SU-DHL-6 (cell line): ENCODE measurements at regions not wholly inside any gene's neighbourhood (a gene's known extent, or its start where the extent isn't known, plus 50 kb on each side); places are given as distances from the start of the nearest gene placed in this dataset.

Experiments
- H2AFZ ChIP-seq: fragments of 200-600 bp; sonication (generic); 2 replicates; pipeline ENCODE4 v1.6.1; 2014; ENCODE audit warnings: low read depth, mild to moderate bottlenecking, moderate library complexity, mixed read lengths, antibody characterized with exemption, low read length; ENCODE audit not compliant: severe bottlenecking
- H3F3A ChIP-seq: fragments of 200-600 bp; shearing (Covaris generic); 2 replicates; pipeline ENCODE4 v1.6.0; 2016; ENCODE audit warnings: antibody characterized with exemption, mild to moderate bottlenecking; ENCODE audit not compliant: insufficient read depth
- H3K27ac ChIP-seq: fragments of 200-600 bp; sonication (generic); 2 replicates; pipeline ENCODE4 v1.5.1; 2016; ENCODE audit warnings: low read depth, mild to moderate bottlenecking, low read length, moderate library complexity, mixed read lengths
- H3K27me3 ChIP-seq: fragments of 200-600 bp; sonication (generic), shearing (Covaris generic); 2 replicates; pipeline ENCODE4 v1.6.0; 2014; ENCODE audit warnings: mild to moderate bottlenecking, low read length
- H3K36me3 ChIP-seq: fragments of 200-600 bp; sonication (generic); 2 replicates; pipeline ENCODE4 v1.6.1; 2014; ENCODE audit warnings: mild to moderate bottlenecking, low read length, mixed read lengths
- H3K4me2 ChIP-seq: fragments of 300-600, 200-600 bp; shearing (Covaris generic), sonication (generic); 2 replicates; pipeline ENCODE4 v1.6.0; 2014; ENCODE audit warnings: low read length, low read depth, mild to moderate bottlenecking; ENCODE audit not compliant: poor library complexity, severe bottlenecking
- H3K4me3 ChIP-seq: fragments of 200-600 bp; sonication (generic); 2 replicates; pipeline ENCODE4 v1.5.1; 2014; ENCODE audit warnings: antibody characterized with exemption, low read length, mild to moderate bottlenecking, mixed read lengths; ENCODE audit not compliant: insufficient read depth, poor library complexity, severe bottlenecking
- H3K79me2 ChIP-seq: fragments of 200-600 bp; sonication (generic); 2 replicates; pipeline ENCODE4 v1.6.1; 2014; ENCODE audit warnings: mild to moderate bottlenecking, low read length, moderate library complexity; ENCODE audit not compliant: insufficient read depth
- H3K9ac ChIP-seq: fragments of 200-600 bp; sonication (generic); 2 replicates; pipeline ENCODE4 v1.7.0; 2014; ENCODE audit warnings: mild to moderate bottlenecking, low read length
- H3K9me2 ChIP-seq: fragments of 200-600 bp; sonication (generic); replicated peaks from 2 replicates; pipeline ENCODE4 v1.6.1; 2014; ENCODE audit warnings: low read length; ENCODE audit not compliant: insufficient read depth
- H3K9me3 ChIP-seq: fragments of 200-600 bp; sonication (generic); 2 replicates; pipeline ENCODE4 v1.6.1; 2014; ENCODE audit warnings: low read length, mixed read lengths; ENCODE audit not compliant: insufficient read depth
- H4K20me1 ChIP-seq: fragments of 200-600 bp; sonication (generic); 2 replicates; pipeline ENCODE4 v1.6.1; 2014; ENCODE audit warnings: low read depth, mild to moderate bottlenecking, antibody characterized with exemption, low read length, moderate library complexity, mixed read lengths
- EZH2phosphoT487 ChIP-seq: fragments of 200-600 bp; sonication (generic), shearing (Covaris generic); conservative IDR thresholded peaks from 2 replicates; pipeline ENCODE4 v1.6.1; 2018; ENCODE audit warnings: mild to moderate bottlenecking, antibody characterized with exemption, low read length, moderate library complexity, mixed read lengths
- TF ChIP-seq, protein P1 (sequence below): fragments of 200-600 bp; sonication (generic); IDR thresholded peaks from one replicate; pipeline ENCODE4 v1.5.1; 2017; ENCODE audit warnings: antibody characterized with exemption, mild to moderate bottlenecking, low read length, moderate library complexity; ENCODE audit not compliant: insufficient read depth, poor library complexity, severe bottlenecking

DNA sequence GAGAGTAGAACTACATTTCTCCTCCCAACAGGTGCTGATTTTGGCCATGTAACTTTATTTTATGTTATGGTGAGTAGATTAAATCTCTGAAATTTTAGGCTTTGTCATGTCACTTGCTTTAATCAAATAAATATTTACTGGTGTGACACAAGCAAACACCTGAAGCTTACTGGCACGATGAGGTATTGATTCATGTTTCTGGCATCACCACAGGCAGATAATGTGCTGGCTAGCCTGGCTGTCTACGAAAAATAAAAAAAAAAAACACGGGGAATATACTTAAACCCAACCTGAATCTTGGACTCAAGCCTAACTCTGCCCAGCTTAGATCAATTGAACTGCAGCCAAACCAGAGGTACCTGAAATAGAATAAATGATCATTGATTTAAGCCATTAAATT lies 65.6 kb upstream of the CADM2 start:
- Histone ChIP-seq H3K9me2 (no peaks in the 10 kb centered on the region; the same call in 1 of the 2 replicates), H3K9me3 (peaks cover 5% of the 10 kb centered on the region; the same call in 1 of the 2 replicates), H3K79me2 (no peaks in the 10 kb centered on the region), H3K4me3 (no peak overlapping the region), H3K27me3 (no peaks in the 10 kb centered on the region), H3F3A (no peaks in the 10 kb centered on the region), H3K36me3 (no peaks in the 10 kb centered on the region), H2AFZ (peak overlapping the region; percentile 69), H3K9ac (no peak overlapping the region), H4K20me1 (no peaks in the 10 kb centered on the region), H3K4me2 (no peak overlapping the region), H3K27ac (no peak overlapping the region)
- no peak for TF ChIP-seq EZH2phosphoT487
- TF ChIP-seq, protein P1, sequence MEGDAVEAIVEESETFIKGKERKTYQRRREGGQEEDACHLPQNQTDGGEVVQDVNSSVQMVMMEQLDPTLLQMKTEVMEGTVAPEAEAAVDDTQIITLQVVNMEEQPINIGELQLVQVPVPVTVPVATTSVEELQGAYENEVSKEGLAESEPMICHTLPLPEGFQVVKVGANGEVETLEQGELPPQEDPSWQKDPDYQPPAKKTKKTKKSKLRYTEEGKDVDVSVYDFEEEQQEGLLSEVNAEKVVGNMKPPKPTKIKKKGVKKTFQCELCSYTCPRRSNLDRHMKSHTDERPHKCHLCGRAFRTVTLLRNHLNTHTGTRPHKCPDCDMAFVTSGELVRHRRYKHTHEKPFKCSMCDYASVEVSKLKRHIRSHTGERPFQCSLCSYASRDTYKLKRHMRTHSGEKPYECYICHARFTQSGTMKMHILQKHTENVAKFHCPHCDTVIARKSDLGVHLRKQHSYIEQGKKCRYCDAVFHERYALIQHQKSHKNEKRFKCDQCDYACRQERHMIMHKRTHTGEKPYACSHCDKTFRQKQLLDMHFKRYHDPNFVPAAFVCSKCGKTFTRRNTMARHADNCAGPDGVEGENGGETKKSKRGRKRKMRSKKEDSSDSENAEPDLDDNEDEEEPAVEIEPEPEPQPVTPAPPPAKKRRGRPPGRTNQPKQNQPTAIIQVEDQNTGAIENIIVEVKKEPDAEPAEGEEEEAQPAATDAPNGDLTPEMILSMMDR = no peak

DNA sequence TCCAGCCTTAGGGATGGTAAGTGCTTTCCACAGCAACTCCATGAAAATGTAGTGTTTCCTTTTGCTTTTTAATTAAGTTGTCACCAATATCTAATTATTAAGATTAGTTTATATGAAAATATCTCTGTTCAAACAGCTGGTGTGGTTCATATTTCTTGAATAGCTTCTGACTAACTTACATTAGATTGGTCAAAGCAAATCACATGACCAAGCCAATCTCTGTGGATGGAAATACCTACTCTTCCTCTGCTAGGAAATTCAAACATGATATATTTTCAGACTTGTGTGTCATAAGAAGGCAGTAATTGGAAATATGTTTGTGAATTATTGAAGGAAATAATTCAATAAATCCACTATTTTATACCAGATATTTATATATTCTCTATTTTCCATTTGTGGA lies 54.6 kb upstream of the CADM2 start:
- TF ChIP-seq EZH2phosphoT487 = no peak
- TF ChIP-seq, protein P1 = no peak
- Histone ChIP-seq H3K9me3 (no peaks in the 10 kb centered on the region), H3K9me2 (no peaks in the 10 kb centered on the region), H3K4me3 (no peak overlapping the region), H3F3A (no peaks in the 10 kb centered on the region), H2AFZ (peak overlapping the region; percentile 35), H3K27ac (no peak overlapping the region), H3K79me2 (no peaks in the 10 kb centered on the region), H3K36me3 (no peaks in the 10 kb centered on the region), H3K9ac (no peak overlapping the region), H4K20me1 (no peaks in the 10 kb centered on the region), H3K4me2 (no peak overlapping the region), H3K27me3 (no peaks in the 10 kb centered on the region)

DNA sequence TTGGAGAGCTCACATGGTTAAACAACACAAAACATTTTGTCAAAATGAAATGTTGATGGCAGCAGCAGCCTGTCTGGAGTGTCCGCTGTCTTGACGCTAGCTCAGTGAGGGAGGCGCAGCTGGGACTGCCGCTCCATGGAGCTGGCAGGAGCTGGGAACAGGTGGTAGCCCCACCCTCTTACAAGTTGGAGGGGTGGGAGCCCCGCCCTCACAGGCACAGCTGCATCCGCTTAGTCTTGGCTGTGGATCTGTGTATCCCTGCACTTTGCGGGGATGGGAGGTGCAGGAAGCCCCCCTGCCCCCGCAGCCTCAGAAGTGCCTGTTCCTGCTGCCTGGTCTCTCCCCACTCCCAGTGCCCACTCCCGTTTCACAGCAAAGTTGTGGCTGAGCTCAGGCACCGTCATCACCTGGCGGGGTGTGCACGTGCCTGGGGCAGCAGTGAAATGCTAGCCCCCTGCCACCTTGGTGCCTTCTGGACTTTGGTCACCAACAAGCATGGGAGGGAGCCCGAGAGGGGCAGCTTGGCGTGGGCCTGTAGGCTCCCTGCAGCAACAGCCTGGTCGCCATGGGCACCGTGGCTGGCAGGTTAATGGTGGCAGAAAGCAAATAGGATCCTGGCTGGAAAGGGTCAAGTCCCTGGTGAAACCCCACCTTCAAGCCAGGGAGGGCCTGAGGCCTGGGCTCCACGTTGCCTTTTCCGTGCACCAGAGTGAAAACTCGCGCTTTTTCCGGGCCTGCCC lies 53.8 kb upstream of the CADM2 start:
- Histone ChIP-seq H2AFZ (no peak overlapping the region), H3K9me3 (no peaks in the 10 kb centered on the region), H3K9ac (no peak overlapping the region), H3F3A (no peaks in the 10 kb centered on the region), H3K27ac (no peak overlapping the region), H3K9me2 (no peaks in the 10 kb centered on the region), H4K20me1 (no peaks in the 10 kb centered on the region), H3K27me3 (no peaks in the 10 kb centered on the region), H3K4me3 (no peak overlapping the region), H3K4me2 (no peak overlapping the region), H3K36me3 (no peaks in the 10 kb centered on the region), H3K79me2 (no peaks in the 10 kb centered on the region)
- TF ChIP-seq, protein P1 = no peak
- TF ChIP-seq EZH2phosphoT487 = no peak
